Osteoblast (primary cell): ENCODE measurements at regions not wholly inside any gene's neighbourhood (a gene's known extent, or its start where the extent isn't known, plus 50 kb on each side); places are given as distances from the start of the nearest gene placed in this dataset.

ENCODE experiments used
- DNase-seq: peaks from one replicate; pipeline ENCODE4 v3.0.0; 2011; ENCODE audit warnings: low spot score, mixed read lengths; ENCODE audit not compliant: insufficient read length; ENCODE audit errors: missing footprints
- H2AFZ ChIP-seq: 2 replicates; pipeline ENCODE4 v1.6.0; 2011; ENCODE audit warnings: mild to moderate bottlenecking, low read length
- H3K27ac ChIP-seq: 2 replicates; pipeline ENCODE4 v1.5.1; 2011; ENCODE audit warnings: mild to moderate bottlenecking, low read depth, low read length, moderate library complexity
- H3K27me3 ChIP-seq: 2 replicates; pipeline ENCODE4 v1.6.0; 2012; ENCODE audit warnings: mild to moderate bottlenecking, control low read depth, inconsistent platforms, low read length, moderate library complexity; ENCODE audit not compliant: insufficient read depth
- H3K36me3 ChIP-seq: 2 replicates; pipeline ENCODE4 v1.5.1; 2011; ENCODE audit warnings: mild to moderate bottlenecking, low read length, control low read depth, moderate library complexity; ENCODE audit not compliant: insufficient read depth
- H3K4me1 ChIP-seq: 2 replicates; pipeline ENCODE4 v1.5.1; 2011; ENCODE audit warnings: mild to moderate bottlenecking, low read length, control low read depth, moderate library complexity; ENCODE audit not compliant: insufficient read depth
- H3K4me2 ChIP-seq: 2 replicates; pipeline ENCODE4 v1.6.0; 2011; ENCODE audit warnings: mild to moderate bottlenecking, low read length; ENCODE audit not compliant: insufficient read depth
- H3K4me3 ChIP-seq: fragments of 200-600 bp; sonication (generic); 3 replicates; pipeline ENCODE4 v1.5.1; 2012; ENCODE audit warnings: mild to moderate bottlenecking, low read length, inconsistent platforms; ENCODE audit not compliant: insufficient read depth
- H3K79me2 ChIP-seq: 2 replicates; pipeline ENCODE4 v1.6.0; 2012; ENCODE audit warnings: mild to moderate bottlenecking, low read length, control low read depth, inconsistent platforms; ENCODE audit not compliant: insufficient read depth
- H3K9me3 ChIP-seq: 2 replicates; pipeline ENCODE4 v1.5.1; 2011; ENCODE audit warnings: low read depth, low read length, control low read depth
- H4K20me1 ChIP-seq: 2 replicates; pipeline ENCODE4 v1.6.0; 2012; ENCODE audit warnings: mild to moderate bottlenecking, low read length, control low read depth; ENCODE audit not compliant: insufficient read depth
- CTCF ChIP-seq: IDR thresholded peaks from 2 replicates; pipeline ENCODE4 v1.5.1; 2011; ENCODE audit warnings: mild to moderate bottlenecking, low read depth, low read length, moderate library complexity; ENCODE audit errors: extremely low read depth

- no peak overlapping the region for H3K4me2 ChIP-seq
- H3K9me3 ChIP-seq, result no peaks in the 10 kb centered on the region
- H3K36me3 ChIP-seq, result no peaks in the 10 kb centered on the region
- no peak overlapping the region for H3K27ac ChIP-seq
- no peak overlapping the region for H2AFZ ChIP-seq
- DNase-seq, result no peak
- no peaks in the 10 kb centered on the region for H3K4me1 ChIP-seq
- no peaks in the 10 kb centered on the region for H4K20me1 ChIP-seq
- no peak for TF ChIP-seq CTCF
- H3K79me2 ChIP-seq, result no peaks in the 10 kb centered on the region
- H3K4me3 ChIP-seq, result no peak overlapping the region
- no peaks in the 10 kb centered on the region for H3K27me3 ChIP-seq
These were observed 296.7 kb downstream of the HRH4 start for GRCh38 chr18:24757134-24757533.

GRCh38 chr18:24761765-24762164 is 301.3 kb downstream of the HRH4 start:
- no peak overlapping the region for H3K4me3 ChIP-seq
- no peaks in the 10 kb centered on the region for H4K20me1 ChIP-seq
- no peaks in the 10 kb centered on the region for H3K36me3 ChIP-seq
- H2AFZ ChIP-seq, result no peak overlapping the region
- no peak overlapping the region for H3K27ac ChIP-seq
- no peak for DNase-seq
- peaks cover 8% of the 10 kb centered on the region for H3K4me1 ChIP-seq
- no peaks in the 10 kb centered on the region for H3K9me3 ChIP-seq
- TF ChIP-seq CTCF, result no peak
- no peaks in the 10 kb centered on the region for H3K79me2 ChIP-seq
- no peaks in the 10 kb centered on the region for H3K27me3 ChIP-seq
- no peak overlapping the region for H3K4me2 ChIP-seq

- no peaks in the 10 kb centered on the region for H3K27me3 ChIP-seq
- no peak for DNase-seq
- H3K4me3 ChIP-seq, result no peak overlapping the region
- no peaks in the 10 kb centered on the region for H3K79me2 ChIP-seq
- no peaks in the 10 kb centered on the region for H3K36me3 ChIP-seq
- H2AFZ ChIP-seq, result no peak overlapping the region
- no peaks in the 10 kb centered on the region for H3K9me3 ChIP-seq
- H3K27ac ChIP-seq, result no peak overlapping the region
- TF ChIP-seq CTCF, result no peak
- no peaks in the 10 kb centered on the region for H4K20me1 ChIP-seq
- peaks cover 8% of the 10 kb centered on the region for H3K4me1 ChIP-seq
- H3K4me2 ChIP-seq, result no peak overlapping the region
These were observed 302.1 kb downstream of the HRH4 start for GRCh38 chr18:24762511-24762910.

- Histone ChIP-seq H3K4me1 (peaks cover 8% of the 10 kb centered on the region), H3K27me3 (no peaks in the 10 kb centered on the region), H3K36me3 (no peaks in the 10 kb centered on the region), H4K20me1 (no peaks in the 10 kb centered on the region), H3K9me3 (no peaks in the 10 kb centered on the region), H3K4me3 (no peak overlapping the region), H3K27ac (no peak overlapping the region), H3K79me2 (no peaks in the 10 kb centered on the region), H2AFZ (no peak overlapping the region), H3K4me2 (no peak overlapping the region)
- no peak for TF ChIP-seq CTCF
- no peak for DNase-seq
These were observed 303.5 kb downstream of the HRH4 start for GRCh38 chr18:24763765-24764513.
